ENCODE measurements at regions not wholly inside any gene's neighbourhood (a gene's known extent, or its start where the extent isn't known, plus 50 kb on each side); places are given as distances from the start of the nearest gene placed in this dataset.

DNA sequence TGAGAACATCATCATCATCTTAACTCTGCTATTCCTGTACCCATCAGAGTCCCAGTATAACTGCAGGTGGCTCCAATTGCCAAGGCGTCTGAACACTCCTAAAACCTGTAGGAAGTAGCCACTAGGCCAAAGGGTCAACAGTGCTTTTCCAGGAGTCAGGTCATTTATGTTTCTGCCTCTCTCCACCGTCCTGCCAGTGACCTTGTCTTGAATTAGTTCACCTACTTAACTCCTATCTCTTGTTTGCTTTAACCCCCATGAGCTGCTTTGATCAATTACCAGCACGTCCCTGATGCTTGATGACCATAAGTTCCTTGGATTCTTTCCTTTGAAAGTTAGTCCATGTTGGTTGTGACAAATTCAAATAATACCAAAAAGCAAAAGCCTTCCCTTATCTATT, 169.8 kb upstream of the ANKRD28 start:
- TF ChIP-seq, protein P1, sequence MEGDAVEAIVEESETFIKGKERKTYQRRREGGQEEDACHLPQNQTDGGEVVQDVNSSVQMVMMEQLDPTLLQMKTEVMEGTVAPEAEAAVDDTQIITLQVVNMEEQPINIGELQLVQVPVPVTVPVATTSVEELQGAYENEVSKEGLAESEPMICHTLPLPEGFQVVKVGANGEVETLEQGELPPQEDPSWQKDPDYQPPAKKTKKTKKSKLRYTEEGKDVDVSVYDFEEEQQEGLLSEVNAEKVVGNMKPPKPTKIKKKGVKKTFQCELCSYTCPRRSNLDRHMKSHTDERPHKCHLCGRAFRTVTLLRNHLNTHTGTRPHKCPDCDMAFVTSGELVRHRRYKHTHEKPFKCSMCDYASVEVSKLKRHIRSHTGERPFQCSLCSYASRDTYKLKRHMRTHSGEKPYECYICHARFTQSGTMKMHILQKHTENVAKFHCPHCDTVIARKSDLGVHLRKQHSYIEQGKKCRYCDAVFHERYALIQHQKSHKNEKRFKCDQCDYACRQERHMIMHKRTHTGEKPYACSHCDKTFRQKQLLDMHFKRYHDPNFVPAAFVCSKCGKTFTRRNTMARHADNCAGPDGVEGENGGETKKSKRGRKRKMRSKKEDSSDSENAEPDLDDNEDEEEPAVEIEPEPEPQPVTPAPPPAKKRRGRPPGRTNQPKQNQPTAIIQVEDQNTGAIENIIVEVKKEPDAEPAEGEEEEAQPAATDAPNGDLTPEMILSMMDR (IDR thresholded peaks at IDR 0.05) = no peak
- TF ChIP-seq POLR2A (IDR thresholded peaks at IDR 0.05) = no peak
